DMS 273 treated with DMSO at 0.1 percent for 48 hours (cell line): ENCODE measurements at regions not wholly inside any gene's neighbourhood (a gene's known extent, or its start where the extent isn't known, plus 50 kb on each side); places are given as distances from the start of the nearest gene placed in this dataset.

Source experiments
- DNase-seq: peaks from one replicate; lab custom pipeline; 2025; lab: John Stamatoyannopoulos, UW

- DNase-seq, result no peak
Measured at GRCh38 chr21:16363518-16363917, 633.7 kb downstream of the USP25 start.

- no peak for DNase-seq
Measured at GRCh38 chr21:16366207-16366606, 636.4 kb downstream of the USP25 start.

- DNase-seq, result no peak
Measured at GRCh38 chr21:16367079-16367478, 637.3 kb downstream of the USP25 start.

GRCh38 chr21:16370186-16370585, 640.4 kb downstream of the USP25 start:
- no peak for DNase-seq

GRCh38 chr21:16372586-16372985, 642.8 kb downstream of the USP25 start:
- DNase-seq, result no peak

GRCh38 chr21:16376673-16377072, 646.9 kb downstream of the USP25 start:
- DNase-seq, result no peak

GRCh38 chr21:16377120-16377658, 647.4 kb downstream of the USP25 start:
- DNase-seq, result no peak

- DNase-seq, result no peak
Measured at GRCh38 chr21:16377857-16378256, 648.1 kb downstream of the USP25 start.

- no peak for DNase-seq
Measured at GRCh38 chr21:16378525-16378924, 648.7 kb downstream of the USP25 start.

- DNase-seq, result no peak
Measured at GRCh38 chr21:16388291-16388690, 658.5 kb downstream of the USP25 start.

GRCh38 chr21:16388911-16389560, 659.3 kb downstream of the USP25 start:
- no peak for DNase-seq

GRCh38 chr21:16389643-16390042, 659.9 kb downstream of the USP25 start:
- DNase-seq, result no peak

GRCh38 chr21:16395285-16395684, 665.5 kb downstream of the USP25 start:
- no peak for DNase-seq

GRCh38 chr21:16402752-16403151, 673.0 kb downstream of the USP25 start:
- DNase-seq, result peak; percentile 21

- no peak for DNase-seq
Measured at GRCh38 chr21:16404776-16405175, 675.0 kb downstream of the USP25 start.

GRCh38 chr21:16406355-16406754, 676.6 kb downstream of the USP25 start:
- no peak for DNase-seq

GRCh38 chr21:16407403-16408240, 677.8 kb downstream of the USP25 start:
- no peak for DNase-seq

- DNase-seq, result no peak
Measured at GRCh38 chr21:16408280-16408679, 678.5 kb downstream of the USP25 start.

GRCh38 chr21:16409352-16409751, 679.6 kb downstream of the USP25 start:
- no peak for DNase-seq

GRCh38 chr21:16418226-16418625, 688.4 kb downstream of the USP25 start:
- no peak for DNase-seq

- DNase-seq, result no peak
Measured at GRCh38 chr21:16418642-16419041, 688.9 kb downstream of the USP25 start.

- DNase-seq, result peak; percentile 93
Measured at GRCh38 chr21:16419188-16419921, 689.6 kb downstream of the USP25 start.
